IPS-15b (cell line): ENCODE measurements at regions not wholly inside any gene's neighbourhood (a gene's known extent, or its start where the extent isn't known, plus 50 kb on each side); places are given as distances from the start of the nearest gene placed in this dataset.

ENCODE experiments used
- H3K27me3 ChIP-seq: one replicate; pipeline ENCODE4 v1.6.1; 2013; ENCODE audit warnings: low read length; ENCODE audit not compliant: control insufficient read depth, insufficient read depth
- H3K36me3 ChIP-seq: one replicate; pipeline ENCODE4 v1.6.1; 2013; ENCODE audit warnings: low read length; ENCODE audit not compliant: control insufficient read depth, insufficient read depth
- H3K4me1 ChIP-seq: one replicate; pipeline ENCODE4 v1.6.1; 2013; ENCODE audit warnings: mild to moderate bottlenecking, low read length; ENCODE audit not compliant: control insufficient read depth, insufficient read depth
- H3K4me3 ChIP-seq: one replicate; pipeline ENCODE4 v1.5.1; 2013; ENCODE audit warnings: low read depth, low read length
- H3K9ac ChIP-seq: one replicate; pipeline ENCODE4 v1.6.1; 2013; ENCODE audit warnings: low read depth, mild to moderate bottlenecking, low read length
- H3K9me3 ChIP-seq: one replicate; pipeline ENCODE4 v1.6.1; 2013; ENCODE audit warnings: mild to moderate bottlenecking, low read length; ENCODE audit not compliant: control insufficient read depth, insufficient read depth

DNA sequence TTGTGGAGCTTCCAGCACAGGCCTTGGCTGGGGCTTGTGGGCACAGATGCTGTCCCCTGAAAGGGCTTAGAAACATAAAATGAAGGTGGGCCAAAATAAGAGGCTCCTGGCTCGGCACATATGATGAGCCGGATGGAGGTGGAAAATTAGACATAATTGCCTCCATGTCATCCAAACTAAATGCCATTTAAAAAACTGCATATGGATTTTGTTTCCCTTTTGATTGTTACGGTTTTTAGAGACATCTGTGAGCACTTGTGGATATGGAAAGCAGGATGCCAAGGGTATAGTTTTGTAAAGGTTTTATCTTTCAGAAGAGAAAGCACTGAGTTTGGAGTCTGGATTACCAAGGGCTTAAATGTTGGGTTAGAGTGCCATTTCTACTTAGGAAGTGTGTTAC lies 498.3 kb downstream of the RIT2 start:
- no peaks in the 10 kb centered on the region for H3K36me3 ChIP-seq
- no peaks in the 10 kb centered on the region for H3K9me3 ChIP-seq
- H3K4me1 ChIP-seq: no peaks in the 10 kb centered on the region
- H3K9ac ChIP-seq: no peak overlapping the region
- H3K27me3 ChIP-seq: no peaks in the 10 kb centered on the region
- no peak overlapping the region for H3K4me3 ChIP-seq

DNA sequence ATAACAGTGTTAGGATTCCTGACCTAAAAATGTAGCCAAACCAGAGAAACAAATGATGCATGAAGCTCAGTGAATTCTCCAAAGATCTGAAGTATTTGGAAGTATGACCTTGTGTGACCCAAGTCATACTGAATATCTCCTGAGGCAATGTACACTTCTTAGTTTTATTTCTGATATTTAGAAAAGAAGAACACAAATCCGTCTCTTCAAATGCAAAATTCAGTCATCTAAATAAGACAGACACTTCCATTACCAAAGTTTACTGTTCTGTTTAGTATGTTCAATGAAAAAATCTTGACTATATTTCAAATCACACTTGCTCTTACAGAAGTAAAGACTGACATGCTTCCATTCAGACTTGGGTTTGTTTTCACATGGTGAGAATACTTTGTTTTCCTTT lies 495.7 kb downstream of the RIT2 start:
- Histone ChIP-seq H3K4me3 (no peak overlapping the region), H3K27me3 (no peaks in the 10 kb centered on the region), H3K9ac (no peak overlapping the region), H3K36me3 (no peaks in the 10 kb centered on the region), H3K9me3 (no peaks in the 10 kb centered on the region), H3K4me1 (no peaks in the 10 kb centered on the region)

DNA sequence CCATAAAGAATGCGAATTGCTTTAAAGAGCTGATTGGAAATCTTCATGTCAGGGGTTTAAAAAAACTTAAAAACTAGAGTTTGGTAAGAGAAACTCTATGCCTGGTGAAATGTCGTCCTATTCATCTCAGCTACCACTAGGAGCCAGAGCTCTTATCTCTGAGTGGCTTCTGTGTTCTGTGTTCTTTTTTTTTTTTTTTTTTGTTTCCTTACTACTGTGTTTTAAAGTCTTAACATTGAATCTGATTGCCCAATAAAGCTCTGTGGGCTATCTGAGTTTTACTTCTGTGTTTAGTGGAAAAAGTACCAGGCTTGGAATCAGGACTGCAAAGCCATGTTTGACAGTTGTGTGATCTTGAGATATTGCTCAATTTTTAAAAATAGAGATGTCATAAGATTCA lies 494.8 kb downstream of the RIT2 start:
- H3K36me3 ChIP-seq: no peaks in the 10 kb centered on the region
- H3K4me3 ChIP-seq: no peak overlapping the region
- no peaks in the 10 kb centered on the region for H3K9me3 ChIP-seq
- H3K4me1 ChIP-seq: no peaks in the 10 kb centered on the region
- no peaks in the 10 kb centered on the region for H3K27me3 ChIP-seq
- no peak overlapping the region for H3K9ac ChIP-seq

DNA sequence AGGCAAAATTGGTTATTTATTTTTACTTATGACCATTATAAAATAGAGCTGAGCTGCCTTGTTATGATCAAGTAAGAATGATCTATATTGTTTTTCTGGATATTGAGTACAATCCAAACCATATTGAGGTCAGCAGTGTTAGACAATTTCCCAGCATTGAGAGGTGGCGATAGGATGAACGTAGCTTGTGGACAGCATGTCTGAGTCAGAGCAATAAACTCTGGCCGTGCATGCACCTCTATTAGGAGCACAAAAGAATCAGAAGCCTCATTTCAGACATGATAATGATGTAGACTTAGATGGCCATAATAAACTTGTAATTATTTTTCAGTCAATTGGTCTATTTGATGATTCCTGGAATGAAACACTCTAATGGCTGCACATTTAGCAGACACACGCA lies 491.6 kb downstream of the RIT2 start:
- H3K9ac ChIP-seq: no peak overlapping the region
- no peaks in the 10 kb centered on the region for H3K4me1 ChIP-seq
- H3K9me3 ChIP-seq: no peaks in the 10 kb centered on the region
- no peaks in the 10 kb centered on the region for H3K36me3 ChIP-seq
- H3K27me3 ChIP-seq: no peaks in the 10 kb centered on the region
- H3K4me3 ChIP-seq: no peak overlapping the region

DNA sequence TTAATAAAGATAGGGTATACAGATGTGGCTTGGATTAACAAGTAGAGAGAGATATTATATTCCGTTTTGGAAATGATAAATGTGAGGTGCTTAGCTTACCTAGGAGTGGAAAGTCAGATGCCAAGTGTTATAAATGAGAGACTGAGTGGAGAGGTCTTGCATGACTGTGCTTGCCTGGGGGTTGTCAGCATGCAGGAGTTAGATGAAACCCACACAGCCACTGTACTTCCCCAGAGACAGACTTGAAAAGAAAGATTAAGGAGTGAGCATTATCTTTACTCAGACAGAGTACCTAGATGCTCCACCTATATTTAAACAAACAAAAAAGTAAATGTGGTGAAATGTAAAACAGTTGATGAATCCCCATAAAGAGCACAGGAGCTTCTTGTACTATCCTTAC lies 482.7 kb downstream of the RIT2 start:
- no peaks in the 10 kb centered on the region for H3K27me3 ChIP-seq
- H3K4me3 ChIP-seq: no peak overlapping the region
- H3K36me3 ChIP-seq: no peaks in the 10 kb centered on the region
- no peaks in the 10 kb centered on the region for H3K9me3 ChIP-seq
- H3K4me1 ChIP-seq: peaks cover 10% of the 10 kb centered on the region
- no peak overlapping the region for H3K9ac ChIP-seq

DNA sequence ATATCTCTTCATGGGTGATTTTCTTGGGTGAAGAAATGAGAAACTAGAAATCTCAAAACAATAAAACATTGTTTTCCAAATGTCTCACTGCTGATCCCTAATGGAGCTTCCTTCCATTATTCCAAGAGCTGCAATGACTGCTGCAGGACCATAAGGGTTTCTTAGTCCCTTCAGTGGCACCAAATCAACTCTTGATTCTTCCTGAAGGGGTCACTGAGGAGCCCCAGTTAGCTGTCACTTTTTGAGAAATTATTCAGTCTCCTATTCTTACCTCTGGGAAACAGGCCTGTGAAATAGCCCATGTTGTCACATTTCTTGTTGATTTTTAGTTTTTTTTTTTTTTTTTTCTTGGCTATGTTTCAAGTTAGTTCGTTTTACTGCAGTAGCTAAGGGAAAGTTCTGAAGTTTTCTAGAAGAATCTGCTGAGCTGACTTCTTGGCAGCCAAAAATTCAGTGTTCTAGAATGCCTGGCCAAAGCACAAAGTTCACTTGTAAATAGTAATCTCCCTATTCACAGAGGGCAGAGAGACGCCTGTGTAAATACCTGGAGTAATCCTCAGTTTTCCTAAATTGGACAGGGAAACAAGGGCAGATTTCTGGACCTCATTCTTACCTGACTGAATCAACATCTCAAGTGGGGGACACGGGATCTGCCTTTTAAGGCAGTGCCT lies 480.0 kb downstream of the RIT2 start:
- peak overlapping the region; percentile 26 for H3K9ac ChIP-seq
- no peaks in the 10 kb centered on the region for H3K36me3 ChIP-seq
- H3K27me3 ChIP-seq: no peaks in the 10 kb centered on the region
- peaks cover 10% of the 10 kb centered on the region for H3K4me1 ChIP-seq
- no peak overlapping the region for H3K4me3 ChIP-seq
- no peaks in the 10 kb centered on the region for H3K9me3 ChIP-seq

DNA sequence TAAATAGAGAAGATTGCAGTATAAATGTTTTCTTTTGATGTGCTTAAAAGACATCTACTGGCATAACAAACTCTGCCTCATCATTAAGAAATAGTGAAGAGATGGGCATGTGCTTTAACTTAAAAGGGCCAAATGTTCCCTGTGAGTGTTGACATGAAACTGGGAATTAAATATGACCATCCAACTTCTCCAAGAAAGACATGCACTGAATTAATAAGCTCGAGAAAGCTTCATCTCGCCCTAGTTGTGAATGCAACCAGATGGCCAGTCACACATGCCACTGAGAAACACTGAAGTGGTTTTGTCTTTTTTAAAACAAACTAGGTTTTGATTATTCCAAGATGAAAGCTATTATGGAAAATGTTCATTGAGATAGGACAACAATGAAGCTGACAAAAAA lies 479.2 kb downstream of the RIT2 start:
- H3K27me3 ChIP-seq: no peaks in the 10 kb centered on the region

DNA sequence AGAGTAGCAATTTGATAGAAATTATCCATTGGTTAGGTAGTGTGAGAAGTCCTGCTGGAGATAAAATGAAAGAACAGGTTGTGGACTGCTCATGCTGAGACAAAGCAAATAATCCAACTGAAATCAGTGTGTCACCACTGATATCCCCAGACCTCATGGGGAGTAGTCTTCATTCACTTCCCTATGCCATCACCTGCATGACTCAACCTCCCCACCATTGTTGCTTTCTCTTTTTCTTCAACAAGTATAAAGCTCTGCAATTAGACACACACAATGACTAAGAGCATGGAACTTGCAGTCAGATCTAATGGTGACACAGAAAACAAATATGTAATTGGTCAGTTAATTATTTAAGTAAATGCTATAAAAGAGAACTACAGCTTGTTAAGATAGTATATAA lies 475.3 kb downstream of the RIT2 start:
- H3K9me3 ChIP-seq: no peaks in the 10 kb centered on the region
- H3K27me3 ChIP-seq: no peaks in the 10 kb centered on the region
- no peaks in the 10 kb centered on the region for H3K4me1 ChIP-seq
- no peaks in the 10 kb centered on the region for H3K36me3 ChIP-seq
- no peak overlapping the region for H3K4me3 ChIP-seq
- H3K9ac ChIP-seq: no peak overlapping the region

More for the DNA sequence above, 479.2 kb downstream of the RIT2 start:
- no peak overlapping the region for H3K4me3 ChIP-seq
- peak overlapping the region; percentile 26 for H3K9ac ChIP-seq
- H3K36me3 ChIP-seq: no peaks in the 10 kb centered on the region
- H3K9me3 ChIP-seq: no peaks in the 10 kb centered on the region
- peaks cover 8% of the 10 kb centered on the region for H3K4me1 ChIP-seq

DNA sequence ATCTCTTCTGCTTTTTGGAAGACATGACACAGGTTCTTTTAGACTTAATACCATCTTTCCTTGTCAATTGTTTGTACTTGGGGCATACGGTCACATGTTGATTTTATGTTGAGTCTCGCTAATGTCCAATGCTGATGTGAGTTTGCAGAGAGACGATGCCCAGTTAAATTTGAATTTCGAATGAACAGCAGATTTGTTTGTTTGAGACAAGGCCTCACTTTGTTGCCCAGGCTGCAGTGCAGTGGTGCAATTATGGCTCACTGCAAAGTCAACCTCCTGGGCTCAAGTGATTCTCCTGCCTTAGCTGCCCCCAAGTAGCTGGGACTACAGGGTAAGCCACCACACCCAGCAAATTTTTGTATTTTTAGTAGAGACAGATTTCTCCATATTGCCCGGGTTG lies 473.5 kb downstream of the RIT2 start:
- Histone ChIP-seq H3K9ac (no peak overlapping the region), H3K9me3 (no peaks in the 10 kb centered on the region), H3K4me3 (no peak overlapping the region), H3K36me3 (no peaks in the 10 kb centered on the region), H3K27me3 (no peaks in the 10 kb centered on the region), H3K4me1 (peaks cover 2% of the 10 kb centered on the region)

DNA sequence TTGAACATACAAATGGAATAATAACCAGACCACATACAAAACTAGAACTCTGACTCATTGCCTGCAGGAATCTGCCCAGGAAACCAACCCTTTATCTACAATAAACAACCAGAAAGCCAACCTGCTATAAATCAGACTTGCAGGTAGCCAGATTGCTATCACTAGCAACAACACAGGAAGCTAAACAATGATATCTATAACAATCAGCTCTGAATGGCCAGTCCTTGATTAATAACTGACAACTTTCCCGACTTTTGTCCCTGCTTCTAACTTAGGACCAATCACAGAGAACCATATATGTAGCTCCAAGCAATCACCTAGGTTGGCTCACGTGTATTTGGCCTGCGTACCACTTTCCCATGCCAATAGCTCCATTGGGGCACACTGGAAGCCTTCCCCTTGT lies 470.8 kb downstream of the RIT2 start:
- no peak overlapping the region for H3K9ac ChIP-seq
- no peaks in the 10 kb centered on the region for H3K27me3 ChIP-seq
- H3K9me3 ChIP-seq: no peaks in the 10 kb centered on the region
- peaks cover 2% of the 10 kb centered on the region for H3K4me1 ChIP-seq
- H3K36me3 ChIP-seq: no peaks in the 10 kb centered on the region
- no peak overlapping the region for H3K4me3 ChIP-seq

DNA sequence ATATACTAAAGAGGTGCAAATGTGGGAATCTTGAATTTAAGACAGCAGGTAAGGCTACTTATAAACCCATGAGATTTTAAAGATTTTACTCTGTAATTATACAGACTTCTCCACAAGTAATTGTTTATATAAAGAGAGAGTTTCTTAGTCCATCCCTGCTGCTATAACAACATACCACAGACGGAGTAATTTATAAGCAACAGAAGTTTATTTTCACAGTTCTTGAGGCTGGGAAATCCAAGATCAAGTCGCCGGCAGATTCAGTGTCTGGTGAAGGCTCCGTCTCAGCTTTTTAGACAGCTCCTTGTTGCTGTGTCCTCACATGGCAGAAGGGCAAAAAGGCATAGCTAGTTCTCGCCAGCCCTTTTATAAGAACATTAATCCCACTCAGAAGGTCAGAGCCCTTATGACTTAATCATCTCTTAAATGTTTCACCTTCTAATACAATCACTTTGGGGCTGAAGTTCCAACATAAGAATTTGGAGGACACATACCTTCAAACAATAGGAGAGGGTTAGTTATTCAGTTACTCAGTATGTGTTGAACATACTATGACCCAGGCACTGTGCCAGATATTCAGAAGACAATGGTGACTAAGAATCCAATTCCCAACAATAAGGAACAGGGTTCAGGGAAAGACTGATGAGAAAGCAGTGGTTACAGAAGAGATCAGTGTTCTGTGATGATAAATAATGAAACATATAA lies 466.0 kb downstream of the RIT2 start:
- Histone ChIP-seq H3K4me1 (peaks cover 8% of the 10 kb centered on the region), H3K4me3 (no peak overlapping the region), H3K36me3 (no peaks in the 10 kb centered on the region), H3K9ac (no peak overlapping the region), H3K9me3 (no peaks in the 10 kb centered on the region), H3K27me3 (no peaks in the 10 kb centered on the region)

DNA sequence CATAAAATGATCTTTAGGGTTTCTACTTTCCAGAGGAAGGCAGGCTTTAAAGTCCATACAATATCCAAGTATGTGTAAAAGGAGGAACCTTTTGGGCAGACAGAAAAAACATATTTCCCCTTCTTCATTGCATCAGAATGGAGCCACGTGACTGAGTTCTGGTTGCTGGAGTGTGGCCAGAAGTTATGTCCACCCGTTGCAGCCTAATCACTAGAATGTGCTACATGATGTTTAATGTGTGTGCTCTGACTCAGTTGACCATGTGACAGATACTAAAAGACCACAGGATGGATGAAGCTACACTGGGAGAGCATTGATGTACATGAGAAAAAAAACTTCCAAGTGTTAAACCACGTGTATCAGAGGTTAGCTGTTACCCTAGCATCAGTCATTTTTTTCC lies 460.9 kb downstream of the RIT2 start:
- H3K27me3 ChIP-seq: no peaks in the 10 kb centered on the region
- no peaks in the 10 kb centered on the region for H3K9me3 ChIP-seq
- H3K4me1 ChIP-seq: peaks cover 6% of the 10 kb centered on the region
- H3K4me3 ChIP-seq: no peak overlapping the region
- H3K9ac ChIP-seq: no peak overlapping the region
- no peaks in the 10 kb centered on the region for H3K36me3 ChIP-seq
